ENCODE measurements at regions not wholly inside any gene's neighbourhood (a gene's known extent, or its start where the extent isn't known, plus 50 kb on each side); places are given as distances from the start of the nearest gene placed in this dataset.

DNA sequence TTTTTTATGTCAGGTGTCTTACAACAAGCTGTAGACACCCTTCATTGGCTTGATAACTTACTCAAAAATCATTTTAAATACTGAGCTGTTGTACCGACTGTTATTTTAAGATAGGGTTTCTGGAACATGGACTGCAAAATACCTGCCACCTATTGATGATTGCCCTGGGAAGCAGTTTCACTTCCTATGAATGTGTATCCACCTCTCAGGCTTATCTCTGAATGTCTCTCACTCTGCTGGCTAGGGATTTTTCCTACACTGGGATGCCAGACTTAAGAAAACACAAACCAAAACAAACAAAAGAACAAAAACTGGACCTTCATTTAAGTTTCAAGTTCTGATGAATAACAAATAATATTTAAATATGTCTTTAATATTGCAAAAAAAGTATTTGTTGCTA is 663.7 kb downstream of the EFNB2 start (continued):
- no peak for TF ChIP-seq MAFK (IDR thresholded peaks at IDR 0.05; ENCODE audit: low read depth, low read length)

DNA sequence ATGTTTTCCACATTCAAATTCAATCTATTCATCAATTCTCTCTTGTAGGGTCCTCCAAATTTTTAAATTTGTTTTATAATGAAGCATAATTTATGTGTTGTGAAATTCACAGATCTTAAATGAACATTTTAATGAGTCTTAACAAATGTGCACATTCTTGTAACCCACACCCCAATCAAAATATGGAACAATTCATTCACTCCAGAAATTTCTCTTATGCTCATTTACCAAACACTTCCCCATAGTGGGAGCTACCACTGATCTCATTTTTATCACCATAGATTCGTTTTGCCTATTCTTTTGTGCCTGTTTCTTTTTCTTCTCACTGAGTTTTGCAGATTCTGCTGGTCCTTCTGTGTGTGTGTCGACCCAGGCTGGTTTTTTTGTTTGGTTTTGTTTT is 664.1 kb downstream of the EFNB2 start:
- FAIRE-seq: no peak
- CTCF ChIA-PET (ENCODE audit: partially characterized antibody): interaction anchor here (1.3 to 1.6 kb wide), 2 partner anchors 10 to 461 kb away, joined by 3 to 5 read pairs; no protein-coding TSS in a partner anchor
- H3K4me1 ChIP-seq (replicated peaks in 1 of 4; ENCODE audit: control insufficient read depth in 3 of 4, insufficient read depth in 4 of 4, low read length in 3 of 4): no peaks in the 10 kb centered on the region
- TF ChIP-seq KDM1A (IDR thresholded peaks at IDR 0.05; ENCODE audit: borderline replicate concordance, low read length) (no peak), ASH2L (IDR thresholded peaks at IDR 0.05; ENCODE audit: low read length) (no peak), SIN3A (conservative IDR thresholded peaks at IDR 0.05 in 1 of 2, IDR thresholded peaks at IDR 0.05 in 1 of 2; ENCODE audit: low read depth in 1 of 2, low read length in 2 of 2) (no peak), CBX5 (IDR thresholded peaks at IDR 0.05; ENCODE audit: low read depth, low read length) (no peak), JUN (IDR thresholded peaks at IDR 0.05; ENCODE audit: low read depth, low read length) (no peak), TBP (IDR thresholded peaks at IDR 0.05; ENCODE audit: low read depth, low read length) (no peak), SUZ12 (IDR thresholded peaks at IDR 0.05; ENCODE audit: low read length) (no peak), CEBPB (IDR thresholded peaks at IDR 0.05; ENCODE audit: low read depth, low read length) (no peak), BACH1 (IDR thresholded peaks at IDR 0.05; ENCODE audit: low read length) (no peak), RNF2 (IDR thresholded peaks at IDR 0.05; ENCODE audit: borderline replicate concordance, low read depth, low read length, missing control alignments, poor library complexity, severe bottlenecking) (no peak), BRCA1 (IDR thresholded peaks at IDR 0.05; ENCODE audit: low read depth, low read length) (no peak)
- TF ChIP-seq, protein P1, sequence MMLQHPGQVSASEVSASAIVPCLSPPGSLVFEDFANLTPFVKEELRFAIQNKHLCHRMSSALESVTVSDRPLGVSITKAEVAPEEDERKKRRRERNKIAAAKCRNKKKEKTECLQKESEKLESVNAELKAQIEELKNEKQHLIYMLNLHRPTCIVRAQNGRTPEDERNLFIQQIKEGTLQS (IDR thresholded peaks at IDR 0.05; ENCODE audit: insufficient read depth, low read depth, low read length): no peak

More for the DNA sequence above, 664.1 kb downstream of the EFNB2 start:
- H3K27me3 ChIP-seq (replicated peaks in 1 of 4; ENCODE audit: control insufficient read depth in 3 of 4, extremely low read depth in 1 of 4, insufficient read depth in 3 of 4, low read length in 3 of 4): no peaks in the 10 kb centered on the region
- H3K79me1 ChIP-seq (ENCODE audit: low read depth, low read length): no peaks in the 10 kb centered on the region
- no peak overlapping the region for H2BK12ac ChIP-seq (ENCODE audit: low read depth, low read length)
- no peak overlapping the region for H3K4me2 ChIP-seq (ENCODE audit: insufficient read depth in 1 of 2, low read depth in 2 of 2, low read length in 2 of 2)
- no peak overlapping the region for H2AFZ ChIP-seq (ENCODE audit: low read length)
- H3K9ac ChIP-seq (replicated peaks in 1 of 4; ENCODE audit: extremely low read depth in 1 of 4, low read depth in 3 of 4, low read length in 3 of 4): no peak overlapping the region
- no peak overlapping the region for H3K56ac ChIP-seq (replicated peaks; ENCODE audit: insufficient read length, low read depth, low read length)
- H4K91ac ChIP-seq (replicated peaks; ENCODE audit: insufficient read length, low read length): no peak overlapping the region
- WGBS, 2 experiments (ENCODE audit: extremely low coverage in 1 of 2, insufficient coverage in 1 of 2, insufficient read length in 1 of 2, insufficient replicate concordance in 2 of 2, low coverage in 1 of 2, low lambda C conversion rate in 2 of 2, missing lambda C conversion rate in 1 of 2): 70% methylated on average over 2 of the region's 2 CpGs; no CpG with 5 or more reads in 1 of the 2 experiments
- no peaks in the 10 kb centered on the region for H3K23me2 ChIP-seq (ENCODE audit: low read depth, low read length)
- no peak overlapping the region for H2AK5ac ChIP-seq (ENCODE audit: low read depth, low read length)
- H3K14ac ChIP-seq (ENCODE audit: insufficient read length): no peak overlapping the region
- no peak overlapping the region for H2BK15ac ChIP-seq (ENCODE audit: low read length)
- no peaks in the 10 kb centered on the region for H3K36me3 ChIP-seq (ENCODE audit: control insufficient read depth in 2 of 4, insufficient read depth in 4 of 4, low read length in 3 of 4)
- H3K79me2 ChIP-seq (ENCODE audit: control insufficient read depth in 1 of 2, insufficient read depth in 2 of 2, low read length in 2 of 2): no peaks in the 10 kb centered on the region
- no peak overlapping the region for H3K23ac ChIP-seq (ENCODE audit: insufficient read length)
- H3K27ac ChIP-seq (ENCODE audit: low read depth, low read length): no peak overlapping the region
- no peak overlapping the region for H3K18ac ChIP-seq (ENCODE audit: extremely low read depth, low read length)
- no peak overlapping the region for H3K4ac ChIP-seq (replicated peaks; ENCODE audit: insufficient read length, low read depth, low read length)
- H2BK20ac ChIP-seq (ENCODE audit: low read length): no peak overlapping the region
- no peak overlapping the region for H3K4me3 ChIP-seq (ENCODE audit: extremely low read depth in 1 of 4, insufficient read depth in 2 of 4, low read depth in 3 of 4, low read length in 4 of 4)
- no peaks in the 10 kb centered on the region for H3K9me3 ChIP-seq (ENCODE audit: insufficient read depth in 2 of 2, low read depth in 1 of 2, low read length in 1 of 2)
- POLR2A ChIA-PET (ENCODE audit: partially characterized antibody): no interaction called here
- no peak overlapping the region for H2BK120ac ChIP-seq (replicated peaks; ENCODE audit: low read depth, low read length)
- no peaks in the 10 kb centered on the region for H4K20me1 ChIP-seq (replicated peaks in 1 of 2; ENCODE audit: control insufficient read depth in 1 of 2, insufficient read depth in 2 of 2, low read length in 2 of 2)
- DNase-seq (ENCODE audit: low read depth in 1 of 2, low spot score in 2 of 2): no peak
- H4K5ac ChIP-seq (ENCODE audit: insufficient read length, low read depth, low read length): no peak overlapping the region
- H2BK5ac ChIP-seq (ENCODE audit: low read depth, low read length): no peak overlapping the region
- H4K8ac ChIP-seq (ENCODE audit: extremely low read depth, insufficient read depth, low read length): no peak overlapping the region
